Stimulated activated naive CD8-positive, alpha-beta T cell treated with anti-CD3 and anti-CD28 coated beads, Interleukin-15, amount 100 ng/mL, for 72 hours (primary cell): ENCODE measurements at regions not wholly inside any gene's neighbourhood (a gene's known extent, or its start where the extent isn't known, plus 50 kb on each side); places are given as distances from the start of the nearest gene placed in this dataset.
"Not testable (repeated sequence)": the region's sequence is repeated elsewhere in the genome, so short reads cannot be mapped to it uniquely, and the experiment has no call there.

Experiments used
- ATAC-seq: fragments of 150-1000 bp; cut with Tn5 transposase; 2 replicates; pipeline ENCODE4 v1.10.0; 2021; ENCODE audit warnings: mild to moderate bottlenecking, moderate library complexity
- DNase-seq, 2 donors: peaks; one replicate each; pipeline ENCODE4 v3.0.0; 2021 to 2022
- H3K27ac Mint-ChIP-seq, 2 donors: one replicate each; pipeline ENCODE4 v1.8.0; 2022; ENCODE audit warnings: mild to moderate bottlenecking in 2 of 2, mixed read lengths in 2 of 2, moderate library complexity in 2 of 2
- H3K27me3 Mint-ChIP-seq: one replicate; pipeline ENCODE4 v1.8.0; 2022; ENCODE audit warnings: mixed read lengths
- H3K4me1 Mint-ChIP-seq: one replicate; pipeline ENCODE4 v1.8.0; 2022; ENCODE audit warnings: mild to moderate bottlenecking, mixed read lengths
- H3K4me3 Mint-ChIP-seq, 2 donors: one replicate each; pipeline ENCODE4 v1.8.0; 2022; ENCODE audit warnings: mild to moderate bottlenecking in 2 of 2, mixed read lengths in 2 of 2, moderate library complexity in 1 of 2
- H3K9me3 Mint-ChIP-seq, 2 donors: one replicate each; pipeline ENCODE4 v1.8.0; 2022; ENCODE audit warnings: mixed read lengths in 2 of 2

DNA sequence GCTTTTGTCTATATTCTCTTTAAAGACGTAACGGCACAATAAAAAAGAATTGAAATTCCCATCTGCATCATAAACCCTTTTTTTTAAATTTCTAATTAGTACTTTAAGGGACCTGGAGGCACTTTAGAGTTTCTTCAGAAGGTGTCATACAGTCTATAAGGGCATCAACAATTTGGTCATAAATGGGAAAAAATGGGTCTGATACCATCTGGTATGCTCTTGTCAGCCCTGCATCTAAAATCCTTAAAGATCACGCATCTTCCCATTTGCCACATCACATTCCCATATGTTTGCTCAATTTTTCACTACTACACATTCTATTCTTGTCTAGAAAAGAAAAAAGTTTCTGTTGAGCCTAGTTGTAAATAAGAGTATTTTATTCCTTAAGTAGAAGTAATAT is 53.8 kb downstream of the COX7C start:
- ATAC-seq (no peak), DNase-seq (no peak)
- Mint-ChIP-seq H3K9me3 (no peaks in the 10 kb centered on the region), H3K27ac (no peak overlapping the region), H3K4me3 (no peak overlapping the region), H3K4me1 (peaks cover 9% of the 10 kb centered on the region), H3K27me3 (peaks cover 5% of the 10 kb centered on the region)

DNA sequence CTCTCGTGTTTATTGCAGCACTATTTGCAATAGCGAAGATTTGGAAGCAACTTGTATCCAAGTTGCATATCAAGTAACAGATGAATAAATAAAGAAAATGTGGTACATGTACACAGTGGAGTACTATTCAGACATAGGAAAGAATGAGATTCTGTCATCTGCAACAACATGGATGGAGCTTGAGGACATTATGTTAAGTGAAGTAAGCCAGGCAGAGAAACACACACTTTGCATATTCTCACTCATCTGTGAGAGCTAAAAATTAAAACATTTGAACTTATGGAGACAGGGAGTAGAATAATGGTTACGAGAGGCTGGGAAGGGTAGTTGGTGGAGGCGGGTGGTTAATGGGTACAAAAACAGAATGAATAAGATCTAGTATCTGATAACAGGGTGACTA is 56.3 kb downstream of the COX7C start:
- ATAC-seq = no peak

DNA sequence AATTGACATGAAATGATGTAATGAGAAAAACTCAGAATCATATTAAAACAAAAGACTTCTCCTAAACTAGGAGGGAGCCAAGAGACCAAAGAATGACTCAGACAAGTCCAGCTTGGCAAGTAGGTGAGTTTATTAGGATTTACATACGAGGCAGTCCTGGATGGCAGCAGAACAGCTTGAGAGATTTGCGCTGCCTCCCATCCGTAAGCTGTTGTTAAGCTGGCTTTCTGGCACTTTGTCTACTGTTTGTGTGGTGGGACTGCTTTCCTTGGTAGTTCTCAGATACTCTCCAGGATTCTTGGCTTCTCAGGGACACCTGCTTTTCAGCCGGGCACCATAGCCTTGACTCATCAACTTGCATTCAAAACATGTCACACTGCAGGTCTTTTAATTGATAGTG is 57.6 kb downstream of the COX7C start:
- H3K27ac Mint-ChIP-seq = no peak overlapping the region
- ATAC-seq (no peak), DNase-seq (no peak)
- H3K27me3 Mint-ChIP-seq = peaks cover 5% of the 10 kb centered on the region
- no peaks in the 10 kb centered on the region for H3K4me1 Mint-ChIP-seq
- H3K9me3 Mint-ChIP-seq = no peaks in the 10 kb centered on the region
- H3K4me3 Mint-ChIP-seq = no peak overlapping the region

More for the DNA sequence above, 56.3 kb downstream of the COX7C start:
- Mint-ChIP-seq H3K9me3 (no peaks in the 10 kb centered on the region), H3K4me1 (no peaks in the 10 kb centered on the region), H3K27me3 (peaks cover 5% of the 10 kb centered on the region), H3K27ac (no peak overlapping the region), H3K4me3 (no peak overlapping the region)
- no peak for DNase-seq

DNA sequence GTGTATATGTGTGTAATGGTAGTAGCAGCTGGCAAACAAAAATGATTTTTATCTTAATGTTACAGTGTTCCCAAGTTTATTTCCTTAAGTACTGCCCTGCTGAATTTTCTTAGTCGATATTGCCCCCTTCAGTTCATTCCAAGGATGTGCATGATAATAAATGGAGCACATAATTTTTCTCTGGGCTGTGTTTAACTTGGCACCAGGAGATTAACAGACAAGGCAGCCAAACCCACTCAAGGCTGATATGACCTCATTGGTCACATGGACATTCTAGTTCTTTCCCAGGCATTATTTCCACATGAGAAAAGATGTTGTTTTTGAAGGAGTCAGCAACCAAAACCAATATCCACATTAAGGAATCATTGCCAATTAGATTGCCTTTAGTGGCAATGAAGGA is 61.8 kb downstream of the COX7C start:
- no peaks in the 10 kb centered on the region for H3K9me3 Mint-ChIP-seq

DNA sequence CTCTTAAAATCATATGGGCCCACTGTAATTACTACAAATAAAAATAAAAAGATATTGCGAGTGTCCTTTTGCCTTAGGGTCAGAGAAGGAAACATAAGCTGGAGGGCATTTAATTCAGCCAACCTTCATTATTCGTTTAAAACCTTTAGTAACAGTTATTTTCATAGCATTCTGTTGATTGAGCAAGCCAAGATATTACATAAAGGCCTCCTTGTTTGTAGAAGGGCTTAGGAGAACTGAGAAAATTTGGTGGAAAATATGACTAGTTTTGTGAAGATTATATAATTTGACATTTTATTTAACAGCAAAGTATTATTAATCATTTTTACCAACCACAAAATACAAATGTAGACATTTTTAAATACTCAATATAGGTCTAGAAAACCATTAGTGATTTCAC is 62.2 kb downstream of the COX7C start:
- no peaks in the 10 kb centered on the region for H3K4me1 Mint-ChIP-seq
- ATAC-seq (no peak), DNase-seq (no peak)
- H3K27me3 Mint-ChIP-seq = peaks cover 17% of the 10 kb centered on the region
- no peak overlapping the region for H3K4me3 Mint-ChIP-seq
- no peaks in the 10 kb centered on the region for H3K9me3 Mint-ChIP-seq
- no peak overlapping the region for H3K27ac Mint-ChIP-seq

More for the DNA sequence above, 61.8 kb downstream of the COX7C start:
- Mint-ChIP-seq H3K27ac (no peak overlapping the region), H3K4me1 (no peaks in the 10 kb centered on the region), H3K4me3 (no peak overlapping the region), H3K27me3 (peaks cover 17% of the 10 kb centered on the region)
- DNase-seq (no peak), ATAC-seq (peak; percentile 45)

DNA sequence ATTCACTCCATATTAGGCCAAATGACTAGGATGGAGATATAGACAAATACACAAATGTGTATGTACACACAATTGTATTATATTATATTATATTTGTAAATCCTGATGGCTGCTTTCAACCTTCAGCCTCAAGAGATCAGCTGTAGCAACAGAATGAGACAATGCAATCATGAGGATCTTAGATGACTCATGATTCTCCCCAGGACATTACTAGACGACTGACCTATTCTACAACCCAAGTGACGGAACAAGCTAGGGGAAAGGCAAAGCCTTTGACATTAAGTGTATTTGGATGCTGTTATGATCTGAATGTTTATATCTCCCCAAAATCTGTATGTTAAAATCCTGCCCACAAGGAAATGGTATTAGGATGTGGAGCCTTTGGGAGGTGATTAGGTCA is 66.5 kb downstream of the COX7C start:
- peaks cover 17% of the 10 kb centered on the region for H3K27me3 Mint-ChIP-seq
- no peaks in the 10 kb centered on the region for H3K4me1 Mint-ChIP-seq
- no peaks in the 10 kb centered on the region for H3K9me3 Mint-ChIP-seq
- DNase-seq (no peak), ATAC-seq (no peak)
- H3K4me3 Mint-ChIP-seq = no peak overlapping the region
- H3K27ac Mint-ChIP-seq = no peak overlapping the region

DNA sequence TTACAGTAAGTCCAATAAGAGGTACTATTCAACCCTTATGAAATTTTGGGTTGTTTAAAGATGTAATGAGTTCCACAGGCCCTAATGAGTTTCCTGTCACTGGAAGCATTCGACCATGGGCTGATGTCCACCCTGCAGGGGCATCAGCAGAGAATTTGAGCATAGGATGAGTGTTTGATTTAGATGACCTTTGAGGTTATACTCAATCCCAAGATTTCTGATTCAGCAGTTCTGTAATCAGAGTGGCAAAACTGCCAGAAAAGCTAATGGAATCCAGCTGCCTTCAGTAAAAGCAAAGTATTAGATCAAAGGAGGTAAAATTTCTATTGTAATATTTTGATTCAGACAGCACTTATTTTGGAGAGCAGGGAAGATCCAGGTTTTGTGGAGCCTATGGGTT is 68.3 kb downstream of the COX7C start:
- no peaks in the 10 kb centered on the region for H3K4me1 Mint-ChIP-seq
- ATAC-seq (no peak), DNase-seq (no peak)
- H3K9me3 Mint-ChIP-seq = no peaks in the 10 kb centered on the region
- no peak overlapping the region for H3K4me3 Mint-ChIP-seq
- peaks cover 16% of the 10 kb centered on the region for H3K27me3 Mint-ChIP-seq
- H3K27ac Mint-ChIP-seq = no peak overlapping the region

DNA sequence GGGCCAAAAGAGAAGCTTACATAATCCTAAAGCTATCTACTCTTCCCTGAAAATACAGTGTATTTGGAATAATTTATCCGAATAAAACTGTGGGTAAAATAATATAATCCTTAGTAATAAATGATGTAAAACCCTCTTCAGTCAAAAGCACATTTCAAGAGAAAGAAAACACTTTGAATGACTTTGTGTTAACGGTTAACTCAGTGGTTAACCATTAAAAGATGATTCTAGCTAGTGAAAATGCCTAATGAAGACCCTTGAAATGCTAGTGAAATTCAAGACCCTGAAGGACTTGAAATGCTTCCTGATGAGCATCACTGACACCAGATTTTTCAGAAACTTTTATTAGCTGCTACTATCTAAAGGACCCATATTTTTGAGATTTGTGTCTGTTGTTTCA is 70.7 kb downstream of the COX7C start:
- no peak for DNase-seq

DNA sequence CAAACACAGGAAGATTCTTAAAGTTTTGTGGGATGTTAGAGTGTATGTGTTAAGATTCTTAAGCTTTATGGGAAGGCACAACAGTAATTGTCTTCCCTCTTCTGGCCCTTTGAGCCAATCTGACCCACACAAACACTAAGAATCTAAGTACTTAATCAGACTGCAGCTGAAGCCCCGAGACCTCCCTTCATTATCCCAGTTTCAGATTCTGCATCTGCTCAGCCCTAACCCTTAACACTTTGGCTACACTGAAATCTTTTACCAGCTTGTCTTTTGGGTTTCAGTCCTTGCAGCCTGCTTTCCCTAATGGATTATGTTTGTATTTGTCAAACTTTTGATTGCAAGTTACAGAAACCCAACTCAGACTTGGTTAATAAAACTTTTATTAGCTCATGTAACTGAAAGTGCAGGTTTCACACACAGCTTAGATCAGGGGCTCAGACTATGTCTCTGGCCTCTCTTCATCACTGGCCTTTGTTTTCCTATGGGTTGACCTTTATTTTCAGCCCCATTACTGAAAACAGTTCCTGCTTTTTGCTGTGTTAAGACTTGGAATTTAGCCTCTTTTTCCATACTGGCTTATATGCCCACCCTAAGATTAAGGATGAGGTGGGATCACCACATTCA is 71.5 kb downstream of the COX7C start:
- Mint-ChIP-seq H3K9me3 (no peaks in the 10 kb centered on the region), H3K27me3 (no peaks in the 10 kb centered on the region), H3K27ac (no peak overlapping the region), H3K4me1 (no peaks in the 10 kb centered on the region), H3K4me3 (no peak overlapping the region)
- DNase-seq (no peak), ATAC-seq (no peak)

More for the DNA sequence above, 70.7 kb downstream of the COX7C start:
- no peak overlapping the region for H3K27ac Mint-ChIP-seq
- no peak overlapping the region for H3K4me3 Mint-ChIP-seq
- no peaks in the 10 kb centered on the region for H3K4me1 Mint-ChIP-seq
- H3K9me3 Mint-ChIP-seq = no peaks in the 10 kb centered on the region
- ATAC-seq = no peak
- no peaks in the 10 kb centered on the region for H3K27me3 Mint-ChIP-seq

DNA sequence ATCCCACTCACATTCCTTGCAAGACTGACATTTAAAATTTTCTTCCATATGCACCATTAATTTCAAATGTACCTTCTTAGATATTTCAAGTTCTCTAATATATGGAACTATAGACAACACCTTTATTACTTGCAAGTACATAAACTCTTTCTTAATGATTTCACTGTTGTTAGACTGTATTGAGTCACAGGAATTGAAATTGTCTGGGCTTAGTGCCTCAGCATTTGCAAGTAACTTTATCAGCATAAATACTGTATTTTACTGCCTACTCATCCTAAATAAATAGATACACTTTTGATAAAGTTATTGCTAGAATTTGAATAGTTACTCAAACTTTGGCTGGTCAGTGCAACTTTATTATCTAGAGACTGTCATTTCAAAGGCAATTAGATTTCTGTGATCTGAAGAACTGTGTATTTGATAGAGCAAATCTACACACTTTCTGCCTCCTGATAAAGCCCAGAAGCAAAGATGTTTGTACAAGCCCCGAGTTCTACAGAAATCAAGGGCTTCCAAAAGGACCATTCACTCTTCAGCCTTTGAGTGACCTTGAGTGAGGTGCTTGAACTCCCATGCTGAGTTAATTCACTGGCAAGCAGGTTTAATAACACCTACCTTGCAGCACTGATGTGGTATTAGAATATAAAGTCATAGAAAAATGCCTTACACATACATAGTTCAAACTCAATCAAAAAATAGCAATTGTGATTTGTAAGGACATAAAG is 91.6 kb downstream of the COX7C start:
- H3K27me3 Mint-ChIP-seq = no peaks in the 10 kb centered on the region
- no peaks in the 10 kb centered on the region for H3K4me1 Mint-ChIP-seq
- H3K27ac Mint-ChIP-seq = no peak overlapping the region
- ATAC-seq = no peak
- no peak for DNase-seq
- no peaks in the 10 kb centered on the region for H3K9me3 Mint-ChIP-seq
- no peak overlapping the region for H3K4me3 Mint-ChIP-seq

DNA sequence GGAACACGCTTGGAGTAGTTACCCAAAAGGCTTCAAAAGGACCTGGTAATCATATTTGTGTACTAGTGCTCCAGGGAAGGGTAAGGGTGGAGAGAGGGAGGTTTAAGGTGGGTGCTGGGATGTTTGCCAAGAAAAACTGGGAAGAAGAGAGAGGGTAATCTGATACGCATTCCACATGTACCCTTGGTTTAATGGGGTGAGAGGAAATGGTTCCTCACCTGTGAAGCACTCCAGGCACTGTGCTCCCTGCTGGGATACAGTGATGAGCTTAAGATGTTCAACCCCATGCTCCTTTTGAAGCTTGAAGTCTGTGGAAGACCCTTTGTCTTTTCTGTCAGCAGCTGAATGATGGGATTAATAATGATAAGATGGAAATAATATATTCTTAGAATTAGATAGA is 98.4 kb downstream of the COX7C start:
- ATAC-seq (no peak), DNase-seq (no peak)
- Mint-ChIP-seq H3K4me1 (no peaks in the 10 kb centered on the region), H3K4me3 (no peak overlapping the region), H3K27ac (no peak overlapping the region), H3K9me3 (no peaks in the 10 kb centered on the region), H3K27me3 (peaks cover 6% of the 10 kb centered on the region)

DNA sequence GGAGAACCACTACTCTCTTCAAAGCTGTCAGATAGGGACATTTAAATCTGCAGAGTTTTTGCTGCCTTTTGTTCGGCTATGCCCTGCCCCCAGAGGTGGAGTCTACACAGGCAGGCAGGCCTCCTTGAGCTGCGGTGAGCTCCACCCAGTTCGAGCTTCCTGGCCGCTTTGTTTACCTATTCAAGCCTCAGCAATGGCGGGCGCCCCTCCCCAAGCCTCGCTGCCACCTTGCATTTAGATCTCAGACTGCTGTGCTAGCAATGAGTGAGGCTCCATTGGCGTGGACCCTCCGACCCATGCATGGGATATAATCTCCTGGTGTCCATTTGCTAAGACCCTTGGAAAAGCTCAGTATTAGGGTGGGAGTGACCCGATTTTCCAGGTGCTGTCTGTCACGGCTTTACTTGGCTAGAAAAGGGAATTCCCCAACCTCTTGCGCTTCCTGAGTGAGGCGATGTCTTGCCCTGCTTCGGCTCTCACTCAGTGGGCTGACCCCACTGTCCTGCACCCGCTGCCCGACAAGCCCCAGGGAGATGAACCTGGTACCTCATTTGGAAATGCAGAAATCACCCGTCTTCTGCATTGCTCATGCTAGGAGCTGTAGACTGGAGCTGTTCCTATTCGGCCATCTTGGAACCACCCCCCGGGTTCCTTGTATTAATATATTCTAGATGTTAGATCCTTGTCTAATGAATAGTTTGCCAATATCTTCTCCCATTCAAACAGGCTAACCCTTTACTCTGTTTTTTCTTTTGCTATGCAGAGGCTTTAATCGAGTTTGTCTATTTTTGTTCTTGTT is 113.8 kb downstream of the COX7C start:
- not testable (repeated sequence) for ATAC-seq, H3K4me3 Mint-ChIP-seq, H3K27me3 Mint-ChIP-seq, H3K27ac Mint-ChIP-seq, DNase-seq, H3K4me1 Mint-ChIP-seq
- peaks cover 3 to 18% of the 10 kb centered on the region in 2 donors for H3K9me3 Mint-ChIP-seq

DNA sequence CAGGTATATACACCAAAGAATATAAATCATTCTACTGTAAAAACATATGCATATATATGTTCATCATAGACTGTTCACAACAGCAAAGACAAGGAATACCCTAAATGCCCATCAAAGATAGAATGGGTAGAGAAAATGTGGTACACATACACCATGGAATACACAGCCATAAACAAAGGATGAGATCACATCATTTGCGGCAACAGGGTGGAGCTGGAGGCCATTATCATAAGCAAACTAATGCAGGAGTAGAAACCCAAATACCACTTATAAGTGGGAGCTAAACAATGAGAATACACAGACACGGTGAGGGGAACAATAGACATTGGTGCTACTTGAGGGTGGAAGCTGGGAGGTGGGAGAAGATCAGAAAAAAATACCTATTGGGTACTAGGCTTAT is 117.6 kb downstream of the COX7C start:
- DNase-seq (no peak), ATAC-seq (no peak)
- no peaks in the 10 kb centered on the region for H3K4me1 Mint-ChIP-seq
- H3K9me3 Mint-ChIP-seq = peaks cover 13 to 16% of the 10 kb centered on the region in 2 donors
- H3K27me3 Mint-ChIP-seq = no peaks in the 10 kb centered on the region
- no peak overlapping the region for H3K4me3 Mint-ChIP-seq
- H3K27ac Mint-ChIP-seq = no peak overlapping the region

DNA sequence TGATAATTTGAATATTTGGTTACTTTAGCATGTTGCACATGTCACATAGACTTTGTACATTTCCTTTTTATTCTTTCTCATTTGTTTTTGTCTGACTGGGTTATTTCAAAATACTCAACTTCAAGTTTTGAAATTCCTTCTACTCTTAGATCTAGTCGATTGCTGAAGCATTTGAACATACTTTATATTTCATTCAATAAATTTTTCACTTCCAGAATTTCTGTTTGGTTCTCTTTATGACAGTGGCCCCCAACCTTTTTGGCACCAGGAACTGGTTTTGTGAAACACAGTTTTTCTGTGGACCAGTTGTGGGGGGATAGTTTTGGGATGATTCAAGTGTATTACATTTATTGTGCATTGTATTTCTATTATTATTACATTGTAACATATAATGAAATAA is 119.8 kb downstream of the COX7C start:
- no peak overlapping the region for H3K4me3 Mint-ChIP-seq
- H3K9me3 Mint-ChIP-seq = peaks cover 13 to 16% of the 10 kb centered on the region in 2 donors
- no peak overlapping the region for H3K27ac Mint-ChIP-seq
- H3K4me1 Mint-ChIP-seq = no peaks in the 10 kb centered on the region
- DNase-seq (no peak), ATAC-seq (no peak)
- H3K27me3 Mint-ChIP-seq = no peaks in the 10 kb centered on the region

DNA sequence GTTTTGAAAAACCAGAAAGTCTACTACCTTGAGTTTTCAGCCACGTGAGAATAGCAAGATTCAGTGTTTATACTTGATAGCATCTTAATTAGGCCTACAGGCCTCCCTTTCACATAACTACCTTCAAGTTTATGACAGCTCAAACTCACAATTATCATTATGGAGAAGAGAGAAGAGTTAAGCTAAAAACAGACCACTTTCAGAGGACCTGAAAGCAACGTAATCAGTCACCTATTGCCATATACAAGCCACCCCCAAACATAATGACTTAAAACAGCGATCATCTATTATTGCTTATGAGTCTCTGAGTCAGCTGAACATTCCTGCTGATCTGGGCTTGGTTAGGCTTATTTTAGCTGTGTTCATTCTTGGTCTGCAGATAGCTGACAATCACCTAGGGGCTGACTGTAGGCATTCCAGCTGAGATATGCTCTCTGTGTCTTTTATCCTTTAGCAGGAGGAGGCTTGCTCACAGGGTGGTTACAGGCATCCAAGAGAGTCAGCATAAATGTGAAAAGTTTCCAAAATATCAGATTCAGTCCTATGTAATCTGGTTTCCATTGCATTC is 130.9 kb downstream of the COX7C start:
- Mint-ChIP-seq H3K27me3 (no peaks in the 10 kb centered on the region), H3K4me3 (no peak overlapping the region), H3K9me3 (no peaks in the 10 kb centered on the region), H3K27ac (no peak overlapping the region), H3K4me1 (no peaks in the 10 kb centered on the region)
- ATAC-seq = no peak
- DNase-seq = no peak

DNA sequence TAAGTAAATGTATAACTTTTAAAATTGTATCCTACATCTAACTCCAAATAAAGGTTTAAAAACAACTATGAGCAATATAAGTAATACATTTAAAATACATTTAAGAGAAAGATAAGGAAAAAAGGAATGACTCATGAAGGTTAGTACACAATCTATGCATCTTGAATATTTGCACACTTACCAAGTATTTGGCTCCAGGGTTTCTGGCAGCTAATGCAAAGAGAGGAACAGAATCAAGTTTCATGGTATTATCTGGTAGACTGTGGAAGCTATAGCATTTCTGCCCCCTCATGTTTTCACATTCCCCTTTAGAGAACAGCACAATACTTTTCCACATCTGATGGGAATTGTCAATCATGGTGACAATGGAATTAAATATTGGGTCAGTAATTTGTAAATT is 132.1 kb downstream of the COX7C start:
- Mint-ChIP-seq H3K4me1 (no peaks in the 10 kb centered on the region), H3K27ac (no peak overlapping the region), H3K27me3 (no peaks in the 10 kb centered on the region), H3K9me3 (no peaks in the 10 kb centered on the region), H3K4me3 (no peak overlapping the region)
- ATAC-seq (no peak), DNase-seq (no peak)
